PC-3 (cell line): ENCODE measurements at regions not wholly inside any gene's neighbourhood (a gene's known extent, or its start where the extent isn't known, plus 50 kb on each side); places are given as distances from the start of the nearest gene placed in this dataset.

ENCODE experiments used
- CTCF ChIP-seq: fragments of 300-600 bp; sonication (generic); conservative IDR thresholded peaks from 2 replicates; pipeline ENCODE4 v1.5.1; 2017; ENCODE audit warnings: antibody characterized with exemption, low read depth, mild to moderate bottlenecking, low read length
- EZH2 ChIP-seq: fragments of 300-600 bp; sonication (generic); IDR thresholded peaks from one replicate; pipeline ENCODE4 v1.6.1; 2017; ENCODE audit warnings: antibody characterized with exemption, mild to moderate bottlenecking, low read length; ENCODE audit not compliant: unreplicated experiment
- EZH2phosphoT487 ChIP-seq: fragments of 300-600 bp; sonication (generic); IDR thresholded peaks from 2 replicates; pipeline ENCODE4 v1.6.1; 2018; ENCODE audit warnings: mild to moderate bottlenecking, antibody characterized with exemption, low read length, borderline replicate concordance

- TF ChIP-seq CTCF (no peak), EZH2 (no peak), EZH2phosphoT487 (no peak)
These were observed 644.4 kb upstream of the IGFBP3 start for GRCh38 chr7:46565253-46566096.
